GM12864 (cell line): ENCODE measurements at regions not wholly inside any gene's neighbourhood (a gene's known extent, or its start where the extent isn't known, plus 50 kb on each side); places are given as distances from the start of the nearest gene placed in this dataset.
A peak's percentile ranks its signal among the peaks of the same experiment; 100 is the strongest.

Experiments
- DNase-seq: peaks from one replicate; pipeline ENCODE4 v3.0.0-alpha.2; 2011; ENCODE audit warnings: low read depth
- H3K4me3 ChIP-seq: 2 replicates; pipeline ENCODE4 v1.5.1; 2011; ENCODE audit warnings: mild to moderate bottlenecking, low read depth, low read length, control low read depth
- CTCF ChIP-seq: IDR thresholded peaks from 2 replicates; pipeline ENCODE4 v1.5.1; 2011; ENCODE audit warnings: low read depth, mild to moderate bottlenecking, moderate library complexity, low read length, control low read depth, inconsistent platforms; ENCODE audit errors: missing control alignments

DNA sequence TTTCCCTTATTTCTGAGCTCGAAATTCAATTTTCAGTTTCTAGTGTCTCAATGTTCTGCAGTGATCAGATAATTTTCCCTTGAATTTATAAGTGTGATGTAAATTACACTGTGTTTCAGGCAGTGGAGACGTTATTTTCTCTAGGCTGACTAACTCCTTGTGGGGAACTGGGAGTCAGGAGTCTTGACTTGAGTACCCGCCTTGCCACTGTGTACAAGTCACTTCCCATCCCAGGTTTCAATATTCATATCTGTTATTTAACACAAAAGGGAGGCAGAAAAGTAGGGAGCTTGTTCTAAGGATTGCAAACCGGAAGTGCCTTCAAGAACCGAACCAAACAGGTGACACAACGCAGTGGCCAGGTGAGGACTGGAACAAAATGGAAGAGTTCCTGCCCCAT, 196.5 kb downstream of the MEX3B start:
- DNase-seq = no peak
- no peak overlapping the region for H3K4me3 ChIP-seq
- TF ChIP-seq CTCF = no peak

GRCh38 chr15:81848701-81849100, 197.1 kb downstream of the MEX3B start:
- no peak for TF ChIP-seq CTCF
- H3K4me3 ChIP-seq = no peak overlapping the region
- DNase-seq = no peak

- no peak for TF ChIP-seq CTCF
- H3K4me3 ChIP-seq = no peak overlapping the region
- no peak for DNase-seq
Observed at GRCh38 chr15:81843757-81844407, 201.9 kb downstream of the MEX3B start.

GRCh38 chr15:81843226-81843625, 202.6 kb downstream of the MEX3B start:
- peak; percentile 55 for DNase-seq
- no peak overlapping the region for H3K4me3 ChIP-seq
- no peak for TF ChIP-seq CTCF

DNA sequence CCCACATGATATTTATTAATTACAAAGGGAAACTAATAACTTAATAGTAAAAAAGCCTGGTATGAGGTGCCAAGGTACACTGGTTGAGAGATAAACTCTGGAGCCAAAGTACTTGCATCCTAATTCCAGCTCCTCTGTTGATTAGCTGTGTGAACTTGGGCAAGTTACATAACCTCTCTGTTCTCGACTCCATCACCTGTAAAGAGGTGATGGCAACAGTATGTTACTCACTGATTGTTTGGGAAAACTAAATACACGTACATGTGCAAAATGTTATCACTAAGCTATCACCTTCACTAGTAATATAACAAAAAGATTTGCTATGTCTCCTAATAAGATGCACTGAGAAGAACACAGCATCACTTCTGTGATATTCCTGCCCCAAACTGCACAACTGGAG, 206.4 kb downstream of the MEX3B start:
- no peak overlapping the region for H3K4me3 ChIP-seq
- no peak for DNase-seq
- no peak for TF ChIP-seq CTCF

- no peak overlapping the region for H3K4me3 ChIP-seq
- no peak for TF ChIP-seq CTCF
- no peak for DNase-seq
Observed at GRCh38 chr15:81835731-81836130, 210.1 kb downstream of the MEX3B start.

DNA sequence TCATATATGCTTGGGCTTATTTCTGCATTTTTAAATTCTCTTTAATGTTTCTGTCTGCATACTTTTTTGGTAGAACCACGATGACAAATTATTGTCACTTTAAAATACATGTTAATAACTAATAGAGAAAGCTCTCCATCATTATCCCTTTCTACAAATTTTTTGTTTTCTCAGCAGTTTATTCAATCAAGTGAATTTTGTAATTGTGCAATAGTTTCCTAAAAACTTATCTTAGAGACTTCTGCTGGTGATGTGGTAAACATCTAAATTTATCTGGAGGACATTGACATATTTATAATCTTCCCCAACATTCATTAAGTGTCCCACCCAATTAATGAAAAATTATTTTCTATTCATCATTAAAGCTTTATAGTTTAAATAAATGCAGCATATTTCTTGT, 215.3 kb downstream of the MEX3B start:
- no peak overlapping the region for H3K4me3 ChIP-seq
- no peak for TF ChIP-seq CTCF
- no peak for DNase-seq
